ENCODE measurements at regions not wholly inside any gene's neighbourhood (a gene's known extent, or its start where the extent isn't known, plus 50 kb on each side); places are given as distances from the start of the nearest gene placed in this dataset.
"Not testable (repeated sequence)": the region's sequence is repeated elsewhere in the genome, so short reads cannot be mapped to it uniquely, and the experiment has no call there.

DNA sequence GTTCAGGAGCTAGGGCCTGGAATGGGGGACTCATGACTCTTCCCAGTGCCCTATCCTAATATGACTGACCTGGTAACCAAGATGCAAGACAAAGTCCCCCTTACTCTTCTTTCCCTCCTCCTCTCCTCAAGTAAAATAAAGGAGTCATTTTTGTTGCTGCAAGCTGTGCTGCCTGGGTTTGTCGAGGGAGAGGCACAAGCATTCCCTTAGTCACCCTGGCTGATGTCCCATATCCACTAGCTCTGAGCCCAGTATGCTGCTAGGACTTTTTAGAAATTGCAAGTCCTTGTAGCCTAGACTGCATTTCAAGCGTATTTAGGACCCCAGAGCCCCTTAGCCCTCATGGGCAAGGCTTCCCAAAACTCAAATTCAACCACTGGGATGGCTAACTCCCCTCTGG lies 338.5 kb upstream of the SETBP1 start:
- Histone ChIP-seq H3K27ac (no peak overlapping the region), H3K9ac (ENCODE audit: insufficient read length) (no peak overlapping the region), H3K9me3 (ENCODE audit: low read depth, low read length) (no peaks in the 10 kb centered on the region), H3K36me3 (ENCODE audit: insufficient read depth, low read length) (no peaks in the 10 kb centered on the region), H3K4me3 (no peak overlapping the region)
- TF ChIP-seq POLR2AphosphoS5 (IDR thresholded peaks at IDR 0.05; ENCODE audit: borderline replicate concordance, low read depth, low read length): no peak
- TF ChIP-seq EZH2 (IDR thresholded peaks at IDR 0.05): no peak
- no peak for TF ChIP-seq FOXP2 (optimal IDR thresholded peaks at IDR 0.05; ENCODE audit: control extremely low read depth, extremely low read length, insufficient read depth)
- no peak for DNase-seq (ENCODE audit: low read depth, low spot score)

DNA sequence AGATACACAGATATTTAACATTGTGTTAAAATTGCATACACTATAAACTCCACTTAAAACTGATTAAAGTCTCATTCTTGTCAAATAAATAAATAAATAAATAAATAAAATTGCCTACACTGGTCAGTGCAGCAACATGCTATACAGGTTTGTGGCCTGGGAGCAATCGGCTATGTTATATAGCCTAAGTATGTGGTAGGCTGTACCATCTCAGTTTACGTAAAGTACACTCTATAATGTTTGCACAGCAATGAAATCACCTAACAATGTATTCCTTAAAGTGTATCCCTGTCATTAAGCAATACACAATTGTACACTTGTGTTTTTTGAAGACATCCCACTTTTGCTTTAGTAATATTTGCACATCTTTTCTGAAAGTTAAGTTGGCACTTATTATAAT lies 337.7 kb upstream of the SETBP1 start:
- DNase-seq (ENCODE audit: low read depth, low spot score): no peak
- no peak overlapping the region for H3K27ac ChIP-seq
- TF ChIP-seq POLR2AphosphoS5 (IDR thresholded peaks at IDR 0.05; ENCODE audit: borderline replicate concordance, low read depth, low read length) (no peak), FOXP2 (optimal IDR thresholded peaks at IDR 0.05; ENCODE audit: control extremely low read depth, extremely low read length, insufficient read depth) (no peak), EZH2 (IDR thresholded peaks at IDR 0.05) (no peak)
- no peak overlapping the region for H3K9ac ChIP-seq (ENCODE audit: insufficient read length)
- no peaks in the 10 kb centered on the region for H3K36me3 ChIP-seq (ENCODE audit: insufficient read depth, low read length)
- H3K4me3 ChIP-seq: no peak overlapping the region
- no peaks in the 10 kb centered on the region for H3K9me3 ChIP-seq (ENCODE audit: low read depth, low read length)

DNA sequence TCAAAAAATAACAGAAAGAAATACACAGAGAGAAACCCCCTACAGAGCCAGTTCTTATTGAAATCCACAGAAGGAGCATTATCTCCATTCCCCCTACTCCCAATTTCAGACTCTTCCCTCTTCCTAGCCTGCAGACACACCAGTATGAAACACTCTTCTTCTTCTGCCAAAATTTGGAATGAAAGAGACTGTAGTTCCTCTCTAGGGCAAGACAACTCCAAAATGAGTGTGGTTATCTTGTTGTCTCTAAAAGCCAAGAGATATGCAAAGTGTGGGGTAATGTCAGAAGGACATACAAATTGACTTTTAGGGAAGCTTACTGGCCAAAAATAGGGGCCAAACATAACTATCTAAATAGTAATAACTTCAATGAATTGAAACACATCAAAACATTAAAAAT lies 337.1 kb upstream of the SETBP1 start:
- Histone ChIP-seq H3K36me3 (ENCODE audit: insufficient read depth, low read length) (no peaks in the 10 kb centered on the region), H3K9ac (ENCODE audit: insufficient read length) (no peak overlapping the region), H3K4me3 (no peak overlapping the region), H3K9me3 (ENCODE audit: low read depth, low read length) (no peaks in the 10 kb centered on the region), H3K27ac (no peak overlapping the region)
- DNase-seq (ENCODE audit: low read depth, low spot score): no peak
- TF ChIP-seq EZH2 (IDR thresholded peaks at IDR 0.05) (no peak), POLR2AphosphoS5 (IDR thresholded peaks at IDR 0.05; ENCODE audit: borderline replicate concordance, low read depth, low read length) (no peak), FOXP2 (optimal IDR thresholded peaks at IDR 0.05; ENCODE audit: control extremely low read depth, extremely low read length, insufficient read depth) (no peak)

DNA sequence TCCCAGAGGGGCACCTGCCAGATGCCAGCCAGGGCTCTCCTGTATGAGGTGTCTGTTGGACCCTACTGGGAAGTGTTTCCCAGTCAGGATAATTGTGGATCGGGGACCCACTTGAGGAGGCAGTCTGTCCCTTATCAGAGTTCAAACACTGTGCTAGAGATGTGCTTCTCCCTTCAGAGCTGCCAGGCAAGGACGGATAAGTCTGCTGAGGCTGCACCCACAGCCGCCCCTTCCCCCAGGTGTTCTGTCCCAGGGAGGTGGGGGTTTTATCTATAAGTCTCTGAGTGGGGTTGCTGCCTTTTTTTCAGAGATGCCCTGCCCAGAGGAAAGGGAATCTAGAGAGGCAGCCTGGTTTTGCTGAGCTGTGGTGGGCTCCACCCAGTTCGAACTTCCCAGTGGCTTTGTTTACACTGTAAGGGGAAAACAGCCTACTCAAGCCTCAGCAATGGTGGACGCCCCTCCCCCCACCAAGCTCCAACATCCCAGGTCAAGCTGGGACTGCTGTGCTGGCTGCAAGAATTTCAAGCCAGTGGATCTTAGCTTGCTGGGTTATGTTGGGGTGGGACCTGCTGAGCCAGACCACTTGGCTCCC lies 324.0 kb upstream of the SETBP1 start:
- TF ChIP-seq FOXP2 (optimal IDR thresholded peaks at IDR 0.05; ENCODE audit: control extremely low read depth, extremely low read length, insufficient read depth): no peak
- TF ChIP-seq POLR2AphosphoS5 (IDR thresholded peaks at IDR 0.05; ENCODE audit: borderline replicate concordance, low read depth, low read length): no peak
- no peak for TF ChIP-seq EZH2 (IDR thresholded peaks at IDR 0.05)
- Histone ChIP-seq H3K36me3 (ENCODE audit: insufficient read depth, low read length) (no peaks in the 10 kb centered on the region), H3K27ac (no peak overlapping the region), H3K9ac (ENCODE audit: insufficient read length) (no peak overlapping the region), H3K9me3 (ENCODE audit: low read depth, low read length) (no peaks in the 10 kb centered on the region), H3K4me3 (no peak overlapping the region)
- no peak for DNase-seq (ENCODE audit: low read depth, low spot score)

DNA sequence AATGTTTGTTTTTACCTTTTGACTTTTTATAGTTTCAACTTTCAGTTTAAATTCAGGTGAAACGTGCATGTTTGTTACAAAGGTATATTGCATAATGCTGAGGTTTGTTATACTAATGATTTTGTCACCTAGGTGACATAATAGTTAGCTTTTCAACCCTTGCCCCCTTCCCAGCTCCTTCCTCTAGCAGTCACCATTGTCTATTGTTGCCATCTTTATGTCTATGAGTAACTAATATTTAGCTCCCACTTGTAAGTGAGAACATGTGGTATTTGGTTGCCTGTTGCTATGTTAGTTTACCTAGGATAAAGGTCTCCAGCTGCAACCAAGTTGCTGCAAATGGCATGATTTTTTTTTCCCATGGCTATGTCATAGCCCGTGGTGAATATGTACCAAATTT lies 322.3 kb upstream of the SETBP1 start:
- no peaks in the 10 kb centered on the region for H3K36me3 ChIP-seq (ENCODE audit: insufficient read depth, low read length)
- no peak overlapping the region for H3K27ac ChIP-seq
- H3K4me3 ChIP-seq: no peak overlapping the region
- H3K9me3 ChIP-seq (ENCODE audit: low read depth, low read length): no peaks in the 10 kb centered on the region
- no peak for TF ChIP-seq EZH2 (IDR thresholded peaks at IDR 0.05)
- DNase-seq (ENCODE audit: low read depth, low spot score): no peak
- no peak overlapping the region for H3K9ac ChIP-seq (ENCODE audit: insufficient read length)

DNA sequence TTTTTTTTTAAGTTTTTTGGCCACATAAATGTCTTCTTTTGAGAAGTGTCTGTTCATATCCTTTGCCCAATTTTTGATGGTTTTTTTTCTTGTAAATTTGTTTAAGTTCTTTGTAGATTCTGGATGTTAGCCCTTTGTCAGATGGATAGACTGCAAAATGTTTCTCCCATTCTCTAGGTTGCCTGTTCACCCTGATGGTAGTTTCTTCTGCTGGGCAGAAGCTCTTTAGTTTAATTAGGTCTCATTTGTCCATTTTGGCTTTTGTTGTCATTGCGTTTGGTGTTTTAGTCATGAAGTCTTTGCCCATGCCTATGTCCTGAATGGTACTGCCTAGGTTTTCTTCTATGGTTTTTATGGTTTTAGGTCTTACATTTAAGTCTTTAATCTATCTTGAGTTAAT lies 320.9 kb upstream of the SETBP1 start:
- H3K36me3 ChIP-seq (ENCODE audit: insufficient read depth, low read length); H3K27ac ChIP-seq; H3K9me3 ChIP-seq (ENCODE audit: low read depth, low read length); H3K9ac ChIP-seq (ENCODE audit: insufficient read length); H3K4me3 ChIP-seq; DNase-seq (ENCODE audit: low read depth, low spot score): not testable (repeated sequence)

DNA sequence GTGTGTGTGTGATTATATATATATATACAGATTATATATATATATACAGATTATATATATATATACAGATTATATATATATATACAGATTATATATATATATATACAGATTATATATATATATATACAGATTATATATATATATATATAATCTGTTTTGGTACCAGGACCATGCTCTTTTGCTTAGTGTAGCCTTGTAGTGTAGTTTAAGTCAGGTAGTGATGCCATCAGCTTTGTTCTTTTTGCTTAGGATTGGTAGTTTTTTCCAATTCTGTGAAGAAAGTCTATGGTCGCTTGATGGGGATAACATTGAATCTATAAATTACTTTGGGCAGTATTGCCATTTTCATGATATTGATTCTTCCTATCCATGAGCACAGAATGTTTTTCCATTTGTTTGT lies 318.5 kb upstream of the SETBP1 start:
- not testable (repeated sequence) for H3K36me3 ChIP-seq (ENCODE audit: insufficient read depth, low read length); H3K27ac ChIP-seq; H3K9me3 ChIP-seq (ENCODE audit: low read depth, low read length); H3K9ac ChIP-seq (ENCODE audit: insufficient read length); H3K4me3 ChIP-seq; DNase-seq (ENCODE audit: low read depth, low spot score)

DNA sequence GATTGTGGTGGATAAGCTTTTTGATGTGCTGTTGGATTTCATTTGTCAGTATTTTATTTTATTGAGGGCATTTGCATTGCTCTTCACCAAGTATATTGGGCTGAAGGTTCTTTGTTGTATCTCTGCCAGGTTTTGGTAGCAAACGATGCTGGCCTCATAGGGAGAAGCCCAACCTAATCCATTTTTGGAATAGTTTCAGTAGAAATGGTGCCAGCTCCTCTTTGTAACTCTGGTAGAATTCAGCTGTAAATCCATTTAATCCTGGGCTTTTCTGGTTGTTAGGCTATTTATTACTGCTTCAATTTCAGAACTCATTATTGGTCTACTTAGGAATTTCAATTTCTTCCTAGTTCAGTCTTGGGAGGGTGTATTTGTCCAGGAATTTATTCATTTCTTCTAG lies 309.8 kb upstream of the SETBP1 start:
- Histone ChIP-seq H3K4me3 (no peak overlapping the region), H3K9me3 (ENCODE audit: low read depth, low read length) (no peaks in the 10 kb centered on the region), H3K9ac (ENCODE audit: insufficient read length) (no peak overlapping the region), H3K27ac (no peak overlapping the region), H3K36me3 (ENCODE audit: insufficient read depth, low read length) (no peaks in the 10 kb centered on the region)
- TF ChIP-seq POLR2AphosphoS5 (IDR thresholded peaks at IDR 0.05; ENCODE audit: borderline replicate concordance, low read depth, low read length): no peak
- no peak for TF ChIP-seq FOXP2 (optimal IDR thresholded peaks at IDR 0.05; ENCODE audit: control extremely low read depth, extremely low read length, insufficient read depth)
- TF ChIP-seq EZH2 (IDR thresholded peaks at IDR 0.05): no peak
- DNase-seq (ENCODE audit: low read depth, low spot score): no peak

DNA sequence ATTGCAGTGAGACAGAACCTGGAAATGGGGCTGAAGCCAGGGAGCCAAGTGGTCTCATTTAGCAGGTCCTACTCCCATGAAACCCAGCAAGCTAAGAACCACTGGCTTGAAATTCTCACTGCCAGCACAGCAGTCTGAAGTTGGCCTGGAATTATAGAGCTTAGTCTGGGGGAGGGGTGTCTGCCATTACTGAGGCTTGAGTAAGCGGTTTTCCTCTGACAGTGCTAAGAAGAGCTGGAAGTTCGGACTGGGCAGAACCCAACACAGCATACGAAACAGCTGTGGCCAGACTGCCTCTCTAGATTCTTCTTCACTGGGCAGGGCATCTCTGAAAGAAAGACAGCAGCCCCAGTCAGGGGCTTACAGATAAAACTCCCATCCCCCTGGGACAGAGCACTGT lies 305.7 kb upstream of the SETBP1 start:
- Histone ChIP-seq H3K27ac (no peak overlapping the region), H3K4me3 (no peak overlapping the region), H3K36me3 (ENCODE audit: insufficient read depth, low read length) (no peaks in the 10 kb centered on the region), H3K9me3 (ENCODE audit: low read depth, low read length) (no peaks in the 10 kb centered on the region), H3K9ac (ENCODE audit: insufficient read length) (no peak overlapping the region)
- DNase-seq (ENCODE audit: low read depth, low spot score): no peak
- TF ChIP-seq EZH2 (IDR thresholded peaks at IDR 0.05) (no peak), FOXP2 (optimal IDR thresholded peaks at IDR 0.05; ENCODE audit: control extremely low read depth, extremely low read length, insufficient read depth) (no peak), POLR2AphosphoS5 (IDR thresholded peaks at IDR 0.05; ENCODE audit: borderline replicate concordance, low read depth, low read length) (no peak)

Data from SK-N-MC (cell line).